ENCODE measurements at regions not wholly inside any gene's neighbourhood (a gene's known extent, or its start where the extent isn't known, plus 50 kb on each side); places are given as distances from the start of the nearest gene placed in this dataset.

DNA sequence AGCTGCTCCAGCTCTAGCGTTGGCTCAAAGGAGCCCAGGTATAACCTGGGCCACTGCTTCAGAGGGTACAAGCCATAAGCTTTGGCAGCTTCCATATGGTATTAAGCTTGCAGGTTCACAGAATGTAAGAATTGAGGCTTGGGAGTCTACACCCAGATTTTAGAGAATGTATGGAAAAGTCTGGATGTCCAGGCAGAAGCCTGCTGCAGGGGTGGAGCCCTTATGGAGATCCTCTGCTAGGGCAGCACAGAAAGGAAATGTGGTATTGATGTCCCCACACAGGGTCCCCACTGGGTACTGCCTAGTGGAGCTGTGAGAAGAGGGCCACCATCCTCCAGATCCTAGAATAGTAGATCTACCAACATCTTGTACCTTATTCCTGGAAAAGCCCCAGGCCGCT is 626.9 kb downstream of the MAT2B start:
- no peak for TF ChIP-seq POLR2A (IDR thresholded peaks at IDR 0.05)
- TF ChIP-seq, protein P1, sequence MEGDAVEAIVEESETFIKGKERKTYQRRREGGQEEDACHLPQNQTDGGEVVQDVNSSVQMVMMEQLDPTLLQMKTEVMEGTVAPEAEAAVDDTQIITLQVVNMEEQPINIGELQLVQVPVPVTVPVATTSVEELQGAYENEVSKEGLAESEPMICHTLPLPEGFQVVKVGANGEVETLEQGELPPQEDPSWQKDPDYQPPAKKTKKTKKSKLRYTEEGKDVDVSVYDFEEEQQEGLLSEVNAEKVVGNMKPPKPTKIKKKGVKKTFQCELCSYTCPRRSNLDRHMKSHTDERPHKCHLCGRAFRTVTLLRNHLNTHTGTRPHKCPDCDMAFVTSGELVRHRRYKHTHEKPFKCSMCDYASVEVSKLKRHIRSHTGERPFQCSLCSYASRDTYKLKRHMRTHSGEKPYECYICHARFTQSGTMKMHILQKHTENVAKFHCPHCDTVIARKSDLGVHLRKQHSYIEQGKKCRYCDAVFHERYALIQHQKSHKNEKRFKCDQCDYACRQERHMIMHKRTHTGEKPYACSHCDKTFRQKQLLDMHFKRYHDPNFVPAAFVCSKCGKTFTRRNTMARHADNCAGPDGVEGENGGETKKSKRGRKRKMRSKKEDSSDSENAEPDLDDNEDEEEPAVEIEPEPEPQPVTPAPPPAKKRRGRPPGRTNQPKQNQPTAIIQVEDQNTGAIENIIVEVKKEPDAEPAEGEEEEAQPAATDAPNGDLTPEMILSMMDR (IDR thresholded peaks at IDR 0.05): no peak
